ENCODE measurements at regions not wholly inside any gene's neighbourhood (a gene's known extent, or its start where the extent isn't known, plus 50 kb on each side); places are given as distances from the start of the nearest gene placed in this dataset.

DNA sequence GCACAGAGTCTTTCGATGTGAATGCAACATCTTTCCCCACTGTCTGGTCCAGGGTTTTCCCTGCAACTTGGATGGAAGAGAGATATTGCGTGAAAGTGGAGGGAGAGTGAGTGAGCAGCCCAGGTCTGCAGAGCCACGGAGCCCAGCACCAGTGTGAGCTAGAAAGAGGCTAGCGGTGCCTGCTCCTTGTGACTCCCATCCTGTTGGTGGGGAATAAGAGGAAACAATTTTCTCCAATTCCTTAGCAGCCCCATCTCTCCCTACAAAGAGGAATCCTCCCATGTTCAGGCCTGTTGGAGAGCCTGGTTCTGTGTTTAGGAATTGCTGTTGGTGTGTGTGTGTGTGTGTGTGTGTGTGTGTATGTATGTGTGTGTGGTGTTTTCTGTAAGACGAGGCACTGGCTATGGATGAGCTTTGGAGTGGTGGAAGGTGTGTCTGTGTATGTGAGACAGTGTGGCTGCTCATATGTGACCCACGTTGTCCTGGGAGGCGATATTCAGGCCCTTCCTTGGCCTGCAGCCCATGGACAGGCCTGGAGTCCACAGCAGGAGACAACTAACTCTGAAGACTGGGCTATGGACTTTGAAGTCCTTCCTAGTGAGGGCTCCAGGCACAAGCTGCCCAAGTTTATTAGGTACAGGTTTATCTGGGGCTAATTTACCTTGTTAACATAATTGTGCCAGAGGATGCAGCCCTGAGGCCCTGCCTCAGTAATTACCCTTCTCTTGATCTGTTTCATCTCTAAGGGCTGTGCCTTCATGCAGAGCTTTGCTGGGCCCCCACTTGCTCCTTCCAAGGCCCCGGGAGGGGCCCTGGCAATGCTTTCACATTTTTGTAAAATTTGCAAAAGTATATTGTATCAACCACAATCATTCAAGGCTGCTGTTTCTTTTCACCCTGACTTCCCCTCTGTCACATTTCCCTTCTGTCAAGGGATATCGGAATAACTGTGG lies 88.6 kb upstream of the HAAO start:
- TF ChIP-seq, protein P1, sequence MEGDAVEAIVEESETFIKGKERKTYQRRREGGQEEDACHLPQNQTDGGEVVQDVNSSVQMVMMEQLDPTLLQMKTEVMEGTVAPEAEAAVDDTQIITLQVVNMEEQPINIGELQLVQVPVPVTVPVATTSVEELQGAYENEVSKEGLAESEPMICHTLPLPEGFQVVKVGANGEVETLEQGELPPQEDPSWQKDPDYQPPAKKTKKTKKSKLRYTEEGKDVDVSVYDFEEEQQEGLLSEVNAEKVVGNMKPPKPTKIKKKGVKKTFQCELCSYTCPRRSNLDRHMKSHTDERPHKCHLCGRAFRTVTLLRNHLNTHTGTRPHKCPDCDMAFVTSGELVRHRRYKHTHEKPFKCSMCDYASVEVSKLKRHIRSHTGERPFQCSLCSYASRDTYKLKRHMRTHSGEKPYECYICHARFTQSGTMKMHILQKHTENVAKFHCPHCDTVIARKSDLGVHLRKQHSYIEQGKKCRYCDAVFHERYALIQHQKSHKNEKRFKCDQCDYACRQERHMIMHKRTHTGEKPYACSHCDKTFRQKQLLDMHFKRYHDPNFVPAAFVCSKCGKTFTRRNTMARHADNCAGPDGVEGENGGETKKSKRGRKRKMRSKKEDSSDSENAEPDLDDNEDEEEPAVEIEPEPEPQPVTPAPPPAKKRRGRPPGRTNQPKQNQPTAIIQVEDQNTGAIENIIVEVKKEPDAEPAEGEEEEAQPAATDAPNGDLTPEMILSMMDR (IDR thresholded peaks at IDR 0.05; ENCODE audit: low read depth, low read length): no peak
- ChIA-PET POLR2A (no interaction called here), CTCF (interaction anchor here (0.9 to 1.1 kb wide), 2 partner anchors 22 to 53 kb away, joined by 5 read pairs; no protein-coding TSS in a partner anchor)
- Histone ChIP-seq H3K4me3 (ENCODE audit: low read depth, low read length) (no peak overlapping the region), H3K9me3 (ENCODE audit: control insufficient read depth, insufficient read depth, low read length) (no peaks in the 10 kb centered on the region), H3K27ac (ENCODE audit: low read depth, low read length) (no peak overlapping the region), H3K27me3 (ENCODE audit: control insufficient read depth, insufficient read depth, low read length) (no peaks in the 10 kb centered on the region)
- no peak for DNase-seq (ENCODE audit: low read depth, low spot score)

DNA sequence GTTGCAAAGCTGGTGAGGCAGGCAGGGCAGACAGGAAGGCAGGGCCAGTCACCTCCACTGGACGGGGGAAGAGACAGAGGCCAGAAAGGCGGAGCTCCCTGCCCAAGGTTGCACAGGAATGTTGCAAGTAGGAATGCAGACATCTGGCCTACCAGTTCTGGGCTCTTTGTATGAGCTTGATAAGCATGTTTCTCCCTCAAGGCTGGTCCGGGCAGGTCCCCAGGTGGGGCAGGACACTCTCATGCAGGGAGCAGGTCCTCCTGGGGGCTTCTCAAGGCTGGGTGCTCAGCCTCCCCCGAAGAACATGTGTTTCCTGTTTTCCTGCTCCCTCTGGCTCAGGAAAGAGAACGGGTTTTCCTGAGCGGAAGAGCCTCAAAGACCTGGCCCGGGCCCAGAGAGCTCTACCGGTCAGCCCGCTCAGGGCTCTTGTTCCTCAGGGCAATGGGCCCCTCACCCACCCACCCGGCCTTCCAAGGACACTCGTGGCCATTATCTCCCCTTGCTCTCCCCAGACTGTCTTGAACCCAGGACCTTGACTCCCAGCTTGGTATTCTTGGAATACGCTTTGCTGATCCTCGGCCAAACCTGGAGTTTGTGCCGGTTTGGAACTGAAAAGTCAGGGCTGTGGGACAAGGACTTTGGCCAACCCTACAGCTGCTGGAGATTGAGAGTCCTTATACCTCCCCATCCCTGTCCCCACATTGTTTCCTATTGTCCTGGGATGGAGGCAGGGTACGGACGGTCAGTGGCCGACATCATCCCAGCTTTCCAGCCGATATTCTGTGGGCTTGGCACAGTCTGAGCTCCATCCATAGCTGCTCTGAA lies 87.7 kb upstream of the HAAO start:
- ChIA-PET POLR2A (no interaction called here), CTCF (interaction anchor here (0.5 to 0.9 kb wide), 2 partner anchors 52 to 226 kb away, joined by 4 to 5 read pairs; no protein-coding TSS in a partner anchor)
- no peak overlapping the region for H3K27ac ChIP-seq (ENCODE audit: low read depth, low read length)
- TF ChIP-seq, protein P1 (IDR thresholded peaks at IDR 0.05; ENCODE audit: low read depth, low read length): no peak
- no peak for DNase-seq (ENCODE audit: low read depth, low spot score)
- no peaks in the 10 kb centered on the region for H3K27me3 ChIP-seq (ENCODE audit: control insufficient read depth, insufficient read depth, low read length)
- H3K9me3 ChIP-seq (ENCODE audit: control insufficient read depth, insufficient read depth, low read length): no peaks in the 10 kb centered on the region
- no peak overlapping the region for H3K4me3 ChIP-seq (ENCODE audit: low read depth, low read length)

GRCh38 chr2:42879121-42879705 lies 86.8 kb upstream of the HAAO start:
- Histone ChIP-seq H3K27me3 (ENCODE audit: control insufficient read depth, insufficient read depth, low read length) (no peaks in the 10 kb centered on the region), H3K27ac (ENCODE audit: low read depth, low read length) (no peak overlapping the region), H3K9me3 (ENCODE audit: control insufficient read depth, insufficient read depth, low read length) (no peaks in the 10 kb centered on the region), H3K4me3 (ENCODE audit: low read depth, low read length) (no peak overlapping the region)
- CTCF ChIA-PET: interaction anchor here (0.5 to 0.7 kb wide), 2 partner anchors 20 to 227 kb away, joined by 3 to 4 read pairs; no protein-coding TSS in a partner anchor
- POLR2A ChIA-PET: no interaction called here
- no peak for DNase-seq (ENCODE audit: low read depth, low spot score)
- TF ChIP-seq, protein P1 (IDR thresholded peaks at IDR 0.05; ENCODE audit: low read depth, low read length): no peak

- H3K4me3 ChIP-seq (ENCODE audit: low read depth, low read length): no peak overlapping the region
- H3K9me3 ChIP-seq (ENCODE audit: control insufficient read depth, insufficient read depth, low read length): no peaks in the 10 kb centered on the region
- CTCF ChIA-PET: interaction anchor here (0.7 kb wide), 1 partner anchor 19 kb away, joined by 3 read pairs; no protein-coding TSS in a partner anchor
- no peaks in the 10 kb centered on the region for H3K27me3 ChIP-seq (ENCODE audit: control insufficient read depth, insufficient read depth, low read length)
- POLR2A ChIA-PET: no interaction called here
- TF ChIP-seq, protein P1 (IDR thresholded peaks at IDR 0.05; ENCODE audit: low read depth, low read length): no peak
- H3K27ac ChIP-seq (ENCODE audit: low read depth, low read length): no peak overlapping the region
- DNase-seq (ENCODE audit: low read depth, low spot score): no peak
Measured at GRCh38 chr2:42878581-42878980, 86.2 kb upstream of the HAAO start.

All from AG04450 (cell line).